GM12878 (cell line): ENCODE measurements at regions not wholly inside any gene's neighbourhood (a gene's known extent, or its start where the extent isn't known, plus 50 kb on each side); places are given as distances from the start of the nearest gene placed in this dataset.

Experiments used
- ATAC-seq: fragments of 200-7000 bp; cut with Tn5 transposase; 3 replicates; pipeline ENCODE4 v1.9.1; 2020; ENCODE audit warnings: mild to moderate bottlenecking, moderate library complexity
- BruUV-seq: library from RNA; stranded (reverse); fragments of 400-500 nt; replicated peaks from 2 replicates; lab custom pipeline; 2021; lab: Mats Ljungman, UMichigan
- CTCF ChIA-PET: fragments of 300-600 bp; sonication (Branson Sonifier 250); formaldehyde crosslinking; extraction: SDS; loops from one replicate; lab custom pipeline; 2021; ENCODE audit warnings: inconsistent platforms; lab: Yijun Ruan, JAX
- POLR2A ChIA-PET: fragments of 350-600 bp; formaldehyde crosslinking; extraction: SDS; loops from one replicate; lab custom pipeline; 2021; ENCODE audit warnings: inconsistent platforms; lab: Charles Lee
- RAD21 ChIA-PET: fragments of 300-600 bp; sonication (Branson Sonifier 250); formaldehyde crosslinking; loops from one replicate; lab custom pipeline; 2023; ENCODE audit warnings: antibody characterized with exemption; ENCODE audit not compliant: unreplicated experiment; lab: Charles Lee
- SMC1A ChIA-PET: fragments of 300-600 bp; sonication (Branson Sonifier 250); formaldehyde crosslinking; loops from one replicate; lab custom pipeline; 2023; ENCODE audit not compliant: unreplicated experiment, uncharacterized antibody; lab: Charles Lee
- DNase-seq: peaks from one replicate; pipeline ENCODE4 v3.0.0-alpha.2; 2011; ENCODE audit warnings: low read depth, low spot score
- FAIRE-seq: peaks from 3 replicates; lab custom pipeline; 2011; peaks lifted over from hg19 to GRCh38; lab: Jason Lieb, UNC
- H2AFZ ChIP-seq: 2 replicates; pipeline ENCODE4 v1.6.0; 2011; ENCODE audit warnings: low read depth, low read length, control low read depth; ENCODE audit not compliant: control insufficient read depth
- H3K27ac ChIP-seq: 2 replicates; pipeline ENCODE4 v1.5.1; 2011; ENCODE audit warnings: control low read depth; ENCODE audit not compliant: control insufficient read depth, insufficient read depth
- H3K27me3 ChIP-seq, 2 experiments: replicated peaks in 1 of 2; 2 replicates each; pipeline versions ENCODE4 v1.6.0 to v1.6.1; 2011; ENCODE audit warnings: low read length in 1 of 2; ENCODE audit not compliant: control insufficient read depth in 2 of 2, insufficient read depth in 2 of 2
- H3K36me3 ChIP-seq, 2 experiments: 2 replicates each; pipeline ENCODE4 v1.5.1; 2011; ENCODE audit warnings: low read length in 1 of 2; ENCODE audit not compliant: control insufficient read depth in 2 of 2, insufficient read depth in 2 of 2
- H3K4me1 ChIP-seq: 2 replicates; pipeline ENCODE4 v1.6.1; 2011; ENCODE audit warnings: mild to moderate bottlenecking, low read length, moderate library complexity, mixed read lengths; ENCODE audit not compliant: control insufficient read depth, insufficient read depth
- H3K4me2 ChIP-seq: 2 replicates; pipeline ENCODE4 v1.6.0; 2011; ENCODE audit warnings: control low read depth; ENCODE audit not compliant: control insufficient read depth, insufficient read depth
- H3K4me3 ChIP-seq: fragments of 200-600 bp; sonication (generic); 2 replicates; pipeline ENCODE4 v1.5.1; 2016
- H3K79me2 ChIP-seq: 2 replicates; pipeline ENCODE4 v1.6.0; 2011; ENCODE audit warnings: low read length; ENCODE audit not compliant: control insufficient read depth, insufficient read depth
- H3K9ac ChIP-seq: 2 replicates; pipeline ENCODE4 v1.8.0; 2011; ENCODE audit warnings: low read length, control low read depth, mixed read lengths; ENCODE audit not compliant: control insufficient read depth, insufficient read depth
- H3K9me3 ChIP-seq: replicated peaks from 3 replicates; pipeline ENCODE4 v1.5.1; 2011; ENCODE audit warnings: mild to moderate bottlenecking, low read length; ENCODE audit not compliant: control insufficient read depth, insufficient read depth
- H4K20me1 ChIP-seq: 2 replicates; pipeline ENCODE4 v1.6.0; 2011; ENCODE audit not compliant: control insufficient read depth, insufficient read depth
- ATF3 ChIP-seq: IDR thresholded peaks from 2 replicates; pipeline ENCODE4 v1.6.1; 2011; ENCODE audit warnings: low read depth, mild to moderate bottlenecking, low read length, moderate library complexity, borderline replicate concordance; ENCODE audit errors: extremely low read depth
- CBFB ChIP-seq: IDR thresholded peaks from 2 replicates; pipeline ENCODE4 v1.6.1; 2016; ENCODE audit warnings: antibody characterized with exemption, low read depth
- CEBPZ ChIP-seq: fragments of 150-350 bp; IDR thresholded peaks from 2 replicates; pipeline ENCODE4 v1.6.1; 2016; ENCODE audit warnings: low read depth, low read length
- CTCF ChIP-seq, 3 experiments: IDR thresholded peaks in 2 of 3; conservative IDR thresholded peaks in 1 of 3; 2 replicates each; pipeline ENCODE4 v1.5.1; 2011; ENCODE audit warnings: low read depth in 3 of 3, low read length in 3 of 3, mild to moderate bottlenecking in 3 of 3, control low read depth in 2 of 3, moderate library complexity in 2 of 3, inconsistent platforms in 1 of 3, mixed read lengths in 1 of 3; ENCODE audit not compliant: control insufficient read depth in 2 of 3, insufficient read depth in 1 of 3; ENCODE audit errors: extremely low read depth in 1 of 3
- EED ChIP-seq: sonication (generic); IDR thresholded peaks from 2 replicates; pipeline ENCODE4 v1.6.1; 2016; ENCODE audit warnings: antibody characterized with exemption, low read depth
- HDAC2 ChIP-seq: fragments of 200-600 bp; sonication (generic); IDR thresholded peaks from 2 replicates; pipeline ENCODE4 v1.6.1; 2017
- KDM1A ChIP-seq: fragments of 200-600 bp; sonication (generic); IDR thresholded peaks from 2 replicates; pipeline ENCODE4 v1.6.1; 2016; ENCODE audit warnings: borderline replicate concordance
- NFIC ChIP-seq: IDR thresholded peaks from 2 replicates; pipeline ENCODE4 v1.6.1; 2012; ENCODE audit warnings: low read depth, mild to moderate bottlenecking, inconsistent platforms, low read length, moderate library complexity
- NFXL1 ChIP-seq: fragments of 450-650 bp; IDR thresholded peaks from 2 replicates; pipeline ENCODE4 v1.6.1; 2017; ENCODE audit warnings: antibody characterized with exemption, mild to moderate bottlenecking, borderline replicate concordance
- NKRF ChIP-seq: fragments of 450-650 bp; conservative IDR thresholded peaks from 2 replicates; pipeline ENCODE4 v1.6.1; 2017; ENCODE audit warnings: mild to moderate bottlenecking, moderate library complexity
- RAD51 ChIP-seq: fragments of 450-650 bp; IDR thresholded peaks from 2 replicates; pipeline ENCODE4 v1.6.1; 2016; ENCODE audit warnings: moderate library complexity, mild to moderate bottlenecking, inconsistent platforms
- RFX5 ChIP-seq: IDR thresholded peaks from 2 replicates; pipeline ENCODE4 v1.6.1; 2011; ENCODE audit warnings: low read depth, low read length, improper control_type of control experiment
- RUNX3 ChIP-seq: IDR thresholded peaks from 2 replicates; pipeline ENCODE4 v1.6.1; 2012; ENCODE audit warnings: low read length, inconsistent platforms
- SMAD1 ChIP-seq: fragments of 450-650 bp; IDR thresholded peaks from 2 replicates; pipeline ENCODE4 v1.6.1; 2018; ENCODE audit warnings: mild to moderate bottlenecking, low read depth; ENCODE audit not compliant: partially characterized antibody
- WRNIP1 ChIP-seq: IDR thresholded peaks from 2 replicates; pipeline ENCODE4 v1.6.1; 2011; ENCODE audit warnings: low read depth, low read length, improper control_type of control experiment, borderline replicate concordance
- ZNF274 ChIP-seq: IDR thresholded peaks from one replicate; pipeline ENCODE4 v1.8.0; 2011; ENCODE audit not compliant: insufficient read length, insufficient read depth
- ZNF384 ChIP-seq: IDR thresholded peaks from 2 replicates; pipeline ENCODE4 v1.6.1; 2012; ENCODE audit warnings: low read depth, mild to moderate bottlenecking, low read length, improper control_type of control experiment, borderline replicate concordance
- ZNF622 ChIP-seq: fragments of 450-650 bp; IDR thresholded peaks from 2 replicates; pipeline ENCODE4 v1.6.1; 2017; ENCODE audit warnings: mild to moderate bottlenecking, inconsistent platforms
- ZSCAN29 ChIP-seq: fragments of 450-650 bp; IDR thresholded peaks from 2 replicates; pipeline ENCODE4 v1.6.1; 2017; ENCODE audit warnings: mild to moderate bottlenecking, moderate library complexity
- WGBS: methylation state at CpG from one replicate; pipeline ENCODE4 v1.1.6; 2016; ENCODE audit warnings: low lambda C conversion rate; ENCODE audit not compliant: insufficient replicate concordance, insufficient coverage; ENCODE audit errors: missing lambda C conversion rate; 5-methylcytosine and 5-hydroxymethylcytosine counted together
- in situ Hi-C: fragments of 300-500 bp; cut with MboI; formaldehyde crosslinking; loops from 9 replicates; pipeline ENCODE4 v1.14.3; 2018; ENCODE audit warnings: mixed read lengths
- intact Hi-C: fragments of 100-400 bp; cut with micrococcal nuclease; formaldehyde crosslinking; loops from one replicate; pipeline ENCODE4 v1.14.2; 2022; ENCODE audit not compliant: unreplicated experiment

- ChIA-PET RAD21 (no interaction called here), POLR2A (no interaction called here), SMC1A (no interaction called here), CTCF (no interaction called here)
- no peaks in the 10 kb centered on the region for H3K79me2 ChIP-seq
- no peaks in the 10 kb centered on the region; the same call in 1 of the 2 replicates for H4K20me1 ChIP-seq
- FAIRE-seq (no peak), DNase-seq (no peak), ATAC-seq (no peak)
- no peaks in the 10 kb centered on the region for H3K27me3 ChIP-seq
- no peak overlapping the region for H3K27ac ChIP-seq
- H3K36me3 ChIP-seq: no peaks in the 10 kb centered on the region
- H3K4me1 ChIP-seq: no peaks in the 10 kb centered on the region
- in situ Hi-C loops: no loop called here
- TF ChIP-seq NKRF: no peak
- TF ChIP-seq SMAD1: no peak
- TF ChIP-seq CBFB: no peak
- no peak for TF ChIP-seq RAD51
- no peak for TF ChIP-seq ZSCAN29
- no peak for TF ChIP-seq NFXL1
- TF ChIP-seq CTCF (IDR thresholded peaks at IDR 0.05 in 2 of 3, conservative IDR thresholded peaks at IDR 0.05 in 1 of 3; ENCODE audit: control insufficient read depth in 2 of 3, extremely low read depth in 1 of 3, insufficient read depth in 1 of 3, low read depth in 3 of 3, low read length in 3 of 3): no peak
- no peak for TF ChIP-seq WRNIP1
- no peak for TF ChIP-seq ZNF384
- no peak for TF ChIP-seq KDM1A
- no peak for TF ChIP-seq ATF3
- no peak for TF ChIP-seq NFIC
- no peak for TF ChIP-seq HDAC2
- TF ChIP-seq CEBPZ: no peak
- TF ChIP-seq ZNF274: no peak
- no peak for TF ChIP-seq EED
- TF ChIP-seq ZNF622: no peak
- no peak for TF ChIP-seq RUNX3
- no peak for TF ChIP-seq RFX5
- H3K4me2 ChIP-seq: no peak overlapping the region
- 15% methylated on average over 2 of the region's 2 CpGs for WGBS
- intact Hi-C loops: no loop called here
- H3K4me3 ChIP-seq: no peak overlapping the region
- H3K9ac ChIP-seq: no peak overlapping the region
- no TSS peak for BruUV-seq
- H2AFZ ChIP-seq: no peak overlapping the region
- H3K9me3 ChIP-seq: no peaks in the 10 kb centered on the region
These were observed 114.1 kb upstream of the NWD2 start for GRCh38 chr4:37130465-37130864.
